GM19397 (cell line): ENCODE measurements at regions not wholly inside any gene's neighbourhood (a gene's known extent, or its start where the extent isn't known, plus 50 kb on each side); places are given as distances from the start of the nearest gene placed in this dataset.

ENCODE experiments used
- ATAC-seq: cut with Tn5 transposase; IDR thresholded peaks from one replicate; pipeline ENCODE4 v1.9.1; 2021; ENCODE audit warnings: mild to moderate bottlenecking, moderate library complexity; ENCODE audit not compliant: unreplicated experiment

DNA sequence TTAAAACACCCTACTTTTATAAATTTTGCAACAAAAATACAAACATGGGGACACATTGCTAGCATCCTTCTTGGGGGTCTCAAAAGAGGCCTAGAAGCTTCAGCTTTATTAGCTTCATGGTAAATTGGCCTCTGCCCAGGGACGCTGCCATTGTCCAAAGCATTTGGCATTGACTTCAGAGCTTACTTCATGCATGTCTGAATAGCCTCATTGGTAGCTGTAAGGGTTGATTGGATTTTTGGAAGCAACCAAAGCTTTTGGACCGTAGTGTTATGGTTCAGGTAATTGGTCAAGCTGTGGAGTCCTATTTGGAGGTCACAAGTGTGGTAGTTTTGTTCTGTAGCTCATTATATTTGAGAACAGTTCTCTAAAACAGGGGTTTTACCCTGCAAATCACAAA is 411.7 kb upstream of the SLC24A2 start:
- ATAC-seq = no peak

DNA sequence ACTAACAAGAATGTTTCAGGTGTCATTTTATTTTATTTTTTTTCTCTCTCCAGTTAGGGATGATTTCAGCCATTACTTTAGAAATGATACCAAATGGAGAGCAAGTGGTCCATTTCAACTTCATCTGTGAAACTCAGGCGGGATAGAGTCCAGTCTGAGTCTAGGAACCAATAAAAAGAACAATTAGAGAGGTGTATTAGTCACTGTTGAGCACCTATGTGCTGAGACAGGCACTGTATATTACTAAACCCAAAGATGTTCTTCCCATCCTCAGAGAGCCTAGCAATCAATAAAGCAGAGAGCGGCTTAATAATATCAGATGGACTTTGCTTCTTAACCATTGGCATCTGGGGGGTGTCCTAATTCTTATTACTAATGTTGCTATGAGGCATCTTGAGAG is 410.3 kb upstream of the SLC24A2 start:
- ATAC-seq = no peak

DNA sequence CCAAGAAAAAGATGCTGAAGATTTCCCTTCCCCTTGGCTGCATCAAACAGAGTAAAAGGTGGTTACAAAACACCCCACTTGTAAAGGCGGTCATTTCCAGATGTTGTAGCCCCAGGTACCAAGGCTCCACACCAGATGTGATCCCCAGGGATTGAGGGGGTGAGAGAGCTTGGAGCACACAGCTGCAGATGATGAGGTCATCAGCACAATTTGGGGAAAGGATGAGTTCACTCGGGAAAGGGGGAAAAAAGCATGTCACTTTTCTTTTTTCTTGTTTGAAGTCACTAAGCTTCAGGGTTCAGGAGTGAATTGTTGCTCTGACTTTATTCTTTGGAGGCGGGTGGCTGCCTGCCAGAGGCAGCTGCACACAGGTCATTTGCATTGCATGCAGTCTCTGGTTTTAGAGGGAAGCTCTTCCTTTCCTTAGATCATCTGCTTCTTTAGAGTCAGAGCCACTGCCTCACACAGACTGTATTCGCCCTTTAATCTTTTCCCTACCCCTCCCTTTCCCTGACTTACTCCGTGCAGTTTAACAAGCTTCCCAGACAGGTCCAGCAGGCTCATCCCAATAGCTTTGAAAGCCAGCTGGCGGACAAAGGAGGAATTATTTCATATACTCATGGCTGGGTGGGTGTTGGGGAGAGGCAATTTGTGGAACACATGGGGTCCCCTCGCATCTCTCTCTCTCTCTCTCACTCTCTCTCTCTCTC is 409.3 kb upstream of the SLC24A2 start:
- ATAC-seq = peak; percentile 86

DNA sequence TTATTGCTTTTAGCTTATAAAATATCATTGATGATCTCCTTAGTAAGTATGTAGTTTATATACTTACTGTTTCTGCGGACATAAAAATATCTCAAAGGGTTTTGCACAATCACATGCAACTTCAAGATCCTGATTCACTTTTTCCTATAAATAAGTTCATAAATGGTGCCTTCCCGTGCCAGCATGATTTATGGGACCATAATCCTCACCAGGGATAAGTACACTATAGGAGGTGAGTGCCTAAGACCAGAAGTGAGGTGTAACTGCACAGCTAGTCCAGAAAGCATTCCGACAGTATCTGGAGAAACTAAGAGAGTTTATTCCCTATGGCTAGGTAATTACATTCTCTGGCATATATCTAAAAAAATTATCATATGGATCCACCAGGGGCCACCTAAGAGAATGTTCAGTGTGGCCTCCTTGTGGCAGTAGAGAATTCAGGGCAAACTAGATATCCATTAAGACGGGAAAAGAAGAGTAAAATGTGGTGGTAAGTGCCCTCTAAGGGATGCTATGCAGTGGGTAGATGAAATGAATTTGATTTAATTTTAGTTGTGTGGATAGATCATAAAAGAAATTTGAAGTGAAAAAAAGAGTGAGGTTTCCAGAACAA is 402.5 kb upstream of the SLC24A2 start:
- ATAC-seq = no peak

DNA sequence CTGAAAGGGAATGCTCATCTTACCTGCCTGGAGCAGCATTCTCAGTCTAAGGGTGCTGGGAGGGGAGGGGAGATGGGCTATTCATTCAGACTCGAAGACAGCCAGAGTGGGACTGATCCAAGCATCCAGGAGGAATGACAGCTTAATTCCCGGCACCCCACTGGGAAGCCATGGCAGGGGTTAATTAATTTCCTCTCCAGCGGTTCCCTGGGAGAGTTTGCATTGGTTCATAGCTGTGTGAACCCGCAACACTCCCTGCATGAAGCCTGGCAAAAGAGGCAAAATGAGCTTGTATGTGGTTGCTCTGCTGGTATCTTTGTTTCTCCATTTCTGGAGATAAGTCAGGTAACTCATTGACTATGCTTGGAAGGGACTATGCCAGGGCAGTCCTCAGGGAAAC is 401.0 kb upstream of the SLC24A2 start:
- ATAC-seq = no peak

DNA sequence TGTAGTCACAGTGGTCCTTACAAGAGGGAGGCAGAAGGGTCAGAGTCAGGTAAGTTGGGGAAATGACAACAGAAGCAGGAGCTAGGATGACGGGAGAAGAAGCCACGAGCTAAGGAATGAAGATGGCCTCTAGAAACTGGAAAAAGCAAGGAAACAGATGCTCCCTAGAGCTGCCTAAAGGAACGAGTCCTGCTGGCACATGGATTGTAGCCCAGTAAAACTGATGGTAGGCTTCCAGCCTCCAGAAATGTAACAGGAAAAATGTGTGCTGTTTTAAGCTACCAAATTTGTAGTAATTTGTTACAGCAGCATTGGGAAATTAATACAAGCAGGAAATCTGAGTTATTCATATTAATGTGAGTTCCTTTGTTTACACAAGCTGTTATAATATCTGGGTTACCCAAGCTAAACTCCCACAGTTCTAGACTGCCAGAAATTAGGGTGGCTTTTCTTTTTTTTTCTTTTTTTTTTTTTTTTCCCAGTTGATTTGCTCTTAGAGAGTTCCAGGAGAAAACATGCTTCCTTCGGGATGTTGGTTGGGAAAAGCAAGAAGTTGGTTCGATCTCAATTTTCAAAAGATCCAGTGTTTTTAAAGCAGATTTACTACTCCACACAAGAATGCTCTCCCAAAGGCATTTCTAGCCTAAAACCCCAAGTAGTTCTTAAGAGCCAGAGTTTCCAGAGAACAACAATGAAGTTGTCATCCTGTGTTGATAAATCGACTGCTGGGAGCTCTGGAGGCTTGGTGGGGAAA is 400.0 kb upstream of the SLC24A2 start:
- no peak for ATAC-seq

DNA sequence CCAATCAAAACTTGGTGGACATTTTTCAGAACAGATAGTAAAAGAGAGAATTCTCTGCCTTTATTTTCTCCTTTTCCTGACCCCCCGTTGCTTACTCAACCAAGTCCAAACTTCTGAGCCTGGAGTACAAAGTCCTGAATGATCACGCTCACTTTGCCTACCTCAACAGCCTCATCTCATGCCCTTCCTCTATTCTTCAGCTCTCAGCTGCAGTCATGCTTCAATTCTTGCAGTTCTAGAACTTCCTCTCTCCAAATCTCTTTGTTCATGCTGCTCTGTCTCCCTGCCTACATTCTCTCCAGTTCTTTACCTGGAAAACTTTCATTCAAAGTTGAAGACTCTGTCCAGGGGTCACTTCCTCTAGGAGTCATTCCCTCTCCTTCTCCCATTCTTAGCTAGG is 398.5 kb upstream of the SLC24A2 start:
- no peak for ATAC-seq

DNA sequence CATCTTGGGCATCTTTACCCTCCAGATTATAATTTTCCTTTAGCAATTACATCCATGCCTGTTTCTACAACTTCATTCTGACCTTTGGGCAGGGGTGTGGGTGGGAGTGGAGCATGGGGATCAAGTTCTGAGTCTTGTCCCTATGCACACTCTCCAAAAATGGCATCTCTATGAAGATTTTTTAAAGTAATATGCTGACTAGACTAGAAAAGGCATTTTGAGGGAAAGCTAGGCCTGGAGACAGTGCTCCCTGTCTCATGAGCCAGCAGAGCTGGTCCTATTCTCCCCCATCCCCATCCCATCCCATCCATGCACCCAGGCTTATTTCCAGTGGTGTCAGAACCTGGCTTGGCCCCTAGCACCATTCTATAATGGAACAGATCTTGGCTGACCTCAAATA is 398.0 kb upstream of the SLC24A2 start:
- no peak for ATAC-seq

DNA sequence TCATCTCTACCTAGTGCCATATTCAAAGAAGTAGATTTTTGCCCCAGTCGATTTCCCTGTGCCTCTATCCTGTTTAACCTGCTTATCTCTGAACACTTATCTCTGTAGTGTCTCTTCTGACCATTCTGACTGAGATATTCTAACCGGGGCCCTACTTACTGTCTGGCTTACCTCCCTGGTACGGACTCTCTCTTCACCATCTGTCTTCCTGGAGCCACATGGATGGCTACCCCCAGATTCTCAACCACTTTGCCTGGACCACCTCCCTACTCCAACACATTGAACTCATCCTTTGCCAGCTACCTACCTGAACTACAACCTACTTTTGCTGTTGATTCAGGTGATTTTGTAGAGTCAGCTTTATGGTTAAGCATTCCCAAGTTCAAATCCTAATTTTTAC is 397.4 kb upstream of the SLC24A2 start:
- ATAC-seq = no peak

DNA sequence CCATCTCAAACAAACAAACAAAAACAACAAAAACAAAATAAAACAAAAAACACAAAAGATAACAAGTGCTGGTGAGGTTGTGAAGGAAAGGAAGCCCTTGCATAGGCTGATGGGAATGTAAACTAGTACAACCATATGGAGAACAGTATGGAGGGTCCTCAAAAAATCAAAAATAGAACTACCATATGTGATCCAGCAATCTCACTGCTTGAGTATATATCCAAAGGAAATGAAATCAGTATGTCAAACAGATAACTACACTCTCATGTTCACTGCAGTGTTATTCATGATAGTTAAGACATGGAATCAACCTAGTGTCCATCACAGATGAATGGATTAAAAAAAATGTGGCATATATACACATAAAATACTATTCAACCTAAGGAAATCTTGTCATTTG is 395.7 kb upstream of the SLC24A2 start:
- ATAC-seq = no peak

DNA sequence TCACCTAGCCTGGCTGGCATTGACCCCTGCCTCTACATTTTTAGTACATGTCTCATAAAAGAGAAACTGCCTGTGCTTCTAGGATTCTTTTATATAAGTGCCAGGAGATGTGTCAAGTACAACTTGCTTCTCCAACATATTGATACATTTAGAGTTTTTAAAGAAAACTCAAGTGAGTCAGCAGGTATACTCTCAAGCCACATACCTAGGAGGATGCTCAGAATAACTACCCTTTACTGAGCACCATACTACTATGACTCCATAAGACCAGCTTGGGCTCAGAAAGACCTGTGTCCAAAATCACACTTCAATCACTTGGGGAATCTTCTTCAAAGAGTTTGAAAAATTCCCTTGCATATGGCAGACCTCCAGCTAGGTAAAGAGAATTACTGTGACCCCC is 389.8 kb upstream of the SLC24A2 start:
- no peak for ATAC-seq

DNA sequence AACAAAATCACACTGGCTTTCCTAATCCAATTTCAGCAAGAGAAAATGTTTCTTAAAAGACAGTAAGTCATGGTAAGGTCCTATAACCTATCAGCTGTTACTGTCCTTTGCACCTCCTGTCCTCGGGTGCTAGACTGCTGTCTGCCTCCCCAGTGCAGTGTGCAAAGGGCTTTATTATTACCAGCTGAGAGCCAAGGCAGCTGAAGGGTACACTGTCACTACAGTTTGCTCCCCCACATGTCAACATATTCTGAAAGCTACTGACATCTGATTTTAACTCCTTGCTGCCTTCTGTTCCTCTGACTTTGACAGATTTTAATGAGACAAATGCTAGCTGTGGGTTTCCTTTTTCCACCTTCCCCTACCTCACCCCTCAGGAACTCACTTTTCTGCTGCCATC is 389.4 kb upstream of the SLC24A2 start:
- ATAC-seq = no peak

DNA sequence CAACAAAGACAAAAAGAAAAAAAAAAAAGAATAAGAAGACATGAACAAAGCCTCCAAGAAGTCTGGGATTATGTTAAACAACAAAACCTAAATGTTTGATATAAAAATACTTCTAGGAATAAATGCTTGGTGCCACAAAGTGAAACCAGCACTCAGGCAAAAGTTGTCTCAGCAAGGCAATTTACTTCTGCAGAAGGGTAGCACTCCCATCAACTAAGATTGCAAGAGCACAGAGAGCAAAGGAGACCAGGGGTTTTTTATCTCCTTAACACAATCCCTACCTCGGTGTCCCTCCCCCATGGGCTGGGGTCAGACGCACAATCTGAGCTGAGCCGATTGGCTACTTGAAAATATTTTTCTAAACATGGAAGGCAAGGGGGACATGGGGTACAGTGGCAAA is 381.3 kb upstream of the SLC24A2 start:
- ATAC-seq = no peak

DNA sequence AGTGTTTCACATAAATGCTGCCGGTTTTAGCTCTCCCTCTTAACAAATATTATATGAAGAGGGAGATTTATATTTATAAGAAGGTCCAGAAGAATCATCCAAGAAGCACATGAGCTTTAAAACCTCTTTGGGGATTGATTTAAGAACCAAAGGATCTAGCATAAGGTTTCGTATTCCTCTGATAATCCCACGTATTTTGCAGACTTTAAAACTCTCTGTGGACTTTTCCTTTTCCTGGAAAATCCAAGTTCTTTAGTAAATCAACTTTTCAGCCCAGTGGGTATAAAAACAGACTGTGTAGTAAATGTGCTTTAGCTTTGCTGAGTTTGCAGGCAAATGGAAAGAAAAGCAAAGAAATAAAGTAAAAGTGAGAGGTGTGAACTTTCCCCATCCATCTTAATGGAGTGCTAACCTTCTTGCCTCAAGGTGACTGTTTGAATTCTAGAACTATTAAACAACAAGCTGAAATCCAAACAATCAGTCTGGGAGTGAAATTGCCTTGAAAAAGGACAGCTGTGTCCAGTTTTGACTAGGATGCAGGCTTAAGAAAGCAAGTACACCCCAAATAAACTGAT is 363.4 kb upstream of the SLC24A2 start:
- ATAC-seq = no peak

DNA sequence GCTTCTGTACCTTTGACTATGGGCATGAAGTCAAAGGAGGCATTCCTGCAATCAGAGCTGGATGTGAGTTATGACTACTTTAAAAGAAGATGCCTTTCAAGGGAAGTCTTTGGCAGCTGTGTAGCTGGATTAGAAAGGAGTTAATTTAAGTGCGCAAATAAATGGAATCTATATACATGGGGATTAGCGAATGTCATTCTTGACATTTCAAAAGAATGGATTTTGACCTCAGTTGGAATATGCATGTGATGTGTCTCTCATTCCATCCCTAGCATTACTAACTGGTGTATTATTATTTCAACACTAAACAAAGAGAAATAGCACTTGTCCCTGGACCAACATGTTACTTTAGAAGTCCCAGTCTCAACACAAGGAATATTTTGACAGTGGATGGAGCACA is 359.6 kb upstream of the SLC24A2 start:
- no peak for ATAC-seq

DNA sequence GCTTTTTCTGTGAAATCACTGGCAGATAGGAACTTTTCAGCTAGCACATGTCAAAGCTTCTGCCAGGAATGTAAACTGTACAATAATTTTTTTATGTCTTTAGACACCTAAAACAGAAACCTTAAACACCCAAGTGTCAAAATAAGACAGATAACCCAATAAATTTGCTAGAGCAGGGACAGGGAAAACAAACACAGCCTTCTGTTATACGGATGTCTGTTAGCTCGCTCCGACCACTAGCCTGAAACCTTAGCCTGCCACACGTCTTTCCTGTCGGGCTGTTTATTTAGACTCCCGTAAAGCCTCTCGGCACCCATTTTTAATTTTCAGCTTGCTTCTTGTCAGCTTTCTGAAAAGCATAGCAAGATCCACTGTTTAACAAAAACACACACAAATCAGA is 355.4 kb upstream of the SLC24A2 start:
- no peak for ATAC-seq

DNA sequence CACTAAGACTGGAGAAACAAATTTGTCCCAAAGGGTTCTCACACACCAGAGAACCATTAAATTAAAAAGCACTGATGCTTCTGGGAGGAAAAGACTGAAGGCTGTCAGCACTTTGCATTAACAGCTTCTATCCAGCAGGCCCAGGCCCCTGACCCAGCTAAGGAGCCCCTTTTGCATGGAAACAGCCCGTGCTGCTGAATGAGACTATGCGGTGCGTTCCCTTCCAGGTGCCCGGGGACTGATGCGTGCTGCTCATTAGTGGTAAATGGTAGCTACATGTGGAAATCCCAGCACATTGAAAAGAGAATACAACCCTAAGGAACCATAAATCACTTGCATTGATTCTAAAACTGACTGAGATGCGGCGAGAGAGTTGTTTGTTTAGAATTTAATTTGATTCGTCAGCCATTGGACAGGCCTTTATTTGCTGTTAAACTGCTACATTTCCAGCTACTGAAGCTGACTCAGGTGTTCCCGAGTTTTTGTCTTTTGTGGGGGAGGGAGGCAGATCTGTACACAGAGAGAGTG is 351.0 kb upstream of the SLC24A2 start:
- no peak for ATAC-seq

DNA sequence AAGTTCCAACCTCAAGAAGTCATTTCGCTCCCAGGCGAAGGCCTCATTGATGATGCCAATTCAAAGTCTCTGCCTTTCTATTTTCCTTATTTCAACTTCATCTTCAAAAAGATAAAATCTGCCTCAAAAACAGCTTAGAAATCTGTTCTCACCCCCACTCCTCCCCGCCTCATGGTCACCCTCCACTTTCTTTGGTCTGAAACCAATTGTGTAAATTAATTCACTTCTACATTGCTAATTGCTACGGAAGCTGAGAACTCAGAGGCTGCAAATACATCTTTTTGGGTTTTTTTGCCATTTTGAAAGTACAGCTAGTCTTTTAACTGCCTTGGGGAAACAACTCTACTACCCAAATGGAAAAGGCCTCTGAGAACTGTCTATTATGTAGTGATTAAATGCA is 350.0 kb upstream of the SLC24A2 start:
- no peak for ATAC-seq

DNA sequence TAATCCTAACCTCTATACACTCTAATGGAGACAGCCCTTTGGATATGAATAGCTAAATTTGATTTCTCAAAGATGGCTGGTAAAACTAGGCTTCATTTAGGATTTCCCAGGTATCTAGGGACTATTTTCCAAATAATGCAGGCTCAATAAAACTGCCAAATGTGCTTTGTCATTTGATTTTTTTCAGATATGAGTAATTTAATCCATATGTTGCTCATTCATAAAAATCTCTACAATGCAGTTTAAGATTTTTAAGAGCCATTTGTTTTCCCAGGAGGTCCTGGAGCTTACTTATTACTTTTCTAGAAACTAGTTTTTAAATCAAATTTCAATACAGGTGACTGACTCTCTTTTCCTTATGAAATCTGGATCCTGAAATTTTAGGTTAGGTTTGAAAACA is 349.3 kb upstream of the SLC24A2 start:
- ATAC-seq = no peak

DNA sequence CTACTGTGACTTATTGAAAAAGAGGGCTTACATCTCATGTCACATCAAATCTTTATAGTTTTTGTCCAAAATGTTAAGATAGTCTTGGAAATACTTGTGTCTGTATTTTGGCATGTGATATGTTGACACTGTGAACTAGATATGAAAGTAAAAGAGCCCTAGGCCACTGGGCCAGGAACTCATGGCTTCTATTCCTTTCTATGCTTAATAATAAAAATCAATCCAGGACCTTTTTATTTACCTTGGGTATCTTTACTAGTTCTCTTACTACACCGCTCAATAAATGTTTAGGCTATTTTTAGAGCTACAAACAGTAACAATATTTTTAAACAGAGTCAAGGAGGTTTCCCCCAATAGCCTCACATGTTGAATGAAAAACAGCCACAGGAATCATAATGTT is 348.6 kb upstream of the SLC24A2 start:
- ATAC-seq = no peak

DNA sequence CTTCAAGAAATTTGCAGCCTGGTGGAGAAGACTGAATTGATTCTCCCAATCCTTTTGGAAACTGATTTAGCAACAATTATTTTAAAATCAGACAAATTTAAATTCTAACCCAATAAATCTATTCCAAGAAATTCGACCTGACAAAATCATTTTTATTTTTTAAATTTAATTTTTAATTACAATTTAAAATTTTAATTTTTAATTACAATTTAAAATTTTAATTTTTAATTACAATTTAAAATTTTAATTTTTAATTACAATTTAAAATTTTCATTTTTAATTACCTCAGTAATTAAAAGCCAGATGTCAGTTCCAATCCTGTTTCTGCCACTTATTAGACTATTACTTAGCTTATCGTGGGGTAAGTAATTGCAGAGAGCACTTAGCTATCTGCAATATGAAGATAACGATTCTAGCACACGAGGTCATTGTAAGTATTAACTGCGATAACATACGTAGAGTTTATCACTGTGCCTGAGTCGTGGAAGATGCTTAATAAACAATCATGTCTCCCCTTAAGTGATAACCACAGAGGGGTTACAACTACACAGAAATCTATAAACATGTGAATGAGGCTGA is 346.4 kb upstream of the SLC24A2 start:
- ATAC-seq = no peak
